HL-60 (cell line): ENCODE measurements at regions not wholly inside any gene's neighbourhood (a gene's known extent, or its start where the extent isn't known, plus 50 kb on each side); places are given as distances from the start of the nearest gene placed in this dataset.

Experiments used
- DNase-seq, 2 experiments: peaks; one replicate each; pipeline ENCODE4 v3.0.0-alpha.2; 2010 to 2020; ENCODE audit warnings: low read depth in 1 of 2, low spot score in 1 of 2
- H3K27ac ChIP-seq: fragments of 250-450 bp; sonication (Bioruptor Pico); replicated peaks from 2 replicates; pipeline ENCODE4 v1.5.1; 2020; ENCODE audit warnings: mild to moderate bottlenecking, moderate library complexity
- H3K27me3 ChIP-seq: fragments of 250-450 bp; sonication (Bioruptor Pico); 2 replicates; pipeline ENCODE4 v1.5.1; 2021; ENCODE audit warnings: mild to moderate bottlenecking, moderate library complexity; ENCODE audit not compliant: insufficient read depth, poor library complexity, severe bottlenecking
- H3K4me3 ChIP-seq: replicated peaks from 2 replicates; pipeline ENCODE4 v1.5.1; 2011; ENCODE audit warnings: mild to moderate bottlenecking, control low read depth, low read length; ENCODE audit not compliant: insufficient read depth
- GABPA ChIP-seq: IDR thresholded peaks from 2 replicates; pipeline ENCODE4 v1.6.1; 2012; ENCODE audit warnings: low read depth
- POLR2AphosphoS5 ChIP-seq: IDR thresholded peaks from 2 replicates; pipeline ENCODE4 v1.6.1; 2012; ENCODE audit warnings: low read depth
- SPI1 ChIP-seq: IDR thresholded peaks from 2 replicates; pipeline ENCODE4 v1.6.1; 2012; ENCODE audit warnings: low read depth, mild to moderate bottlenecking, borderline replicate concordance
- TF ChIP-seq, protein P1 (sequence below): IDR thresholded peaks from one replicate; pipeline ENCODE4 v1.5.1; 2011; ENCODE audit warnings: low read length, control low read depth, inconsistent platforms; ENCODE audit not compliant: insufficient read depth
- TF ChIP-seq, protein P2 (sequence below): IDR thresholded peaks from 2 replicates; pipeline ENCODE4 v1.6.1; 2012; ENCODE audit warnings: low read depth; ENCODE audit not compliant: insufficient replicate concordance

- H3K4me3 ChIP-seq: no peak overlapping the region
- TF ChIP-seq, protein P1, sequence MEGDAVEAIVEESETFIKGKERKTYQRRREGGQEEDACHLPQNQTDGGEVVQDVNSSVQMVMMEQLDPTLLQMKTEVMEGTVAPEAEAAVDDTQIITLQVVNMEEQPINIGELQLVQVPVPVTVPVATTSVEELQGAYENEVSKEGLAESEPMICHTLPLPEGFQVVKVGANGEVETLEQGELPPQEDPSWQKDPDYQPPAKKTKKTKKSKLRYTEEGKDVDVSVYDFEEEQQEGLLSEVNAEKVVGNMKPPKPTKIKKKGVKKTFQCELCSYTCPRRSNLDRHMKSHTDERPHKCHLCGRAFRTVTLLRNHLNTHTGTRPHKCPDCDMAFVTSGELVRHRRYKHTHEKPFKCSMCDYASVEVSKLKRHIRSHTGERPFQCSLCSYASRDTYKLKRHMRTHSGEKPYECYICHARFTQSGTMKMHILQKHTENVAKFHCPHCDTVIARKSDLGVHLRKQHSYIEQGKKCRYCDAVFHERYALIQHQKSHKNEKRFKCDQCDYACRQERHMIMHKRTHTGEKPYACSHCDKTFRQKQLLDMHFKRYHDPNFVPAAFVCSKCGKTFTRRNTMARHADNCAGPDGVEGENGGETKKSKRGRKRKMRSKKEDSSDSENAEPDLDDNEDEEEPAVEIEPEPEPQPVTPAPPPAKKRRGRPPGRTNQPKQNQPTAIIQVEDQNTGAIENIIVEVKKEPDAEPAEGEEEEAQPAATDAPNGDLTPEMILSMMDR: no peak
- no peak for TF ChIP-seq GABPA
- no peak overlapping the region for H3K27ac ChIP-seq
- H3K27me3 ChIP-seq: peaks cover 4% of the 10 kb centered on the region
- no peak for DNase-seq
These were observed 631.7 kb upstream of the CADM1 start for GRCh38 chr11:116135891-116136290.

DNA sequence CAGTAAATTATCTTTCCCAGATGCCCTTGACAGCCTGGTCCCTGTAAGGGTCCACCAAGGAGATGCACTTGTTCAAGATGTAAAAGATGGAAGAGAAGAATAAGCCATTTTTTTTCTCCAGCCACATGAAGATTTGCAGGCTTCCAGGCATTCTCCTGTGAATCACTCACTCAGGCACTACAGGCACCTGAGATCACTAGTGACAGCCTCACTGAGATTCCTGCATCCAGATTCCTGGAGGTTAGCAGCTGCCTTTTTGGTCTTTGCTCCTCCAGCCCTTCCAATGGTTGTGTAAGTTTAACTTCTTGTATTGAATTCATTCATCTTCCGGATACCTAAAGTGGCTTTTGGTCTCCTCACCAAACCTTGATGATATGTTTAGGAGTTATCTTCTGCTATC lies 630.2 kb upstream of the CADM1 start:
- no peak overlapping the region for H3K4me3 ChIP-seq
- no peak for DNase-seq
- H3K27me3 ChIP-seq: peaks cover 4% of the 10 kb centered on the region
- H3K27ac ChIP-seq: no peak overlapping the region
- no peak for TF ChIP-seq POLR2AphosphoS5
- TF ChIP-seq, protein P1: no peak

DNA sequence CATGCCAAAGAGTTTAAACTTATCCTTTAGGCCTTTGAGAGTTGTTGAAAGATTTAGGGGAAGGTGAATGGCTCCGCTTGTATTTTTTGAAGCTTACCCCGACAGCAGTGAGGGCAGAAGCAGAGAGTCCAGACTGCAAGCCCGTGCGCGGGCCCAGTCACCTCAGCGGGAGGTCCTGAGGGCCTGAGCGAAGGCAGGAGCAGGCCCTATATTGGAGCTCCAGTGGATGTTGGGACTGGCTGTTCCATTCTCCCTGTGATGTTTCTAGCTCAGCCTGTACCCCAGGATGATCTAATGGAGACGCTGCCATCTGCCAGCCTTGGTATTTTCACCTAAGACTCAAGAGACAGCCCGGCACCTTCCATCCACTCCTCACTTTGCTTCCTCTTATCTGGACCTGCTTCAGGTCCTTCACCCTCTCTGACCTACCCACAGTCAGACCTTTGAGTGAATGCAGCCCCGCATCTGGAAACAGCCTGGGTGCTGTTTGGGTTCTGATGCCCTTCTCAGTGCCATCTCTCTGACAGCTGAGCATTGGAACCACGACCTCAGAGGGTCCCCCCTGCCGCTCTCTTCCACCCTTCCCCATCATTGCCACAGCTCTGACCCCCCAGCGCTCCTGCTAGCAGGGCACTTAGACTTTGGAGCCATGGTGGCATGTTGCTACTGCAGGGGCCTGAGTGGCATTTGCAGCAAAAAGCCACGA lies 628.2 kb upstream of the CADM1 start:
- Histone ChIP-seq H3K27me3 (peaks cover 1% of the 10 kb centered on the region), H3K27ac (no peak overlapping the region), H3K4me3 (no peak overlapping the region)
- TF ChIP-seq, protein P1: no peak
- TF ChIP-seq, protein P2, sequence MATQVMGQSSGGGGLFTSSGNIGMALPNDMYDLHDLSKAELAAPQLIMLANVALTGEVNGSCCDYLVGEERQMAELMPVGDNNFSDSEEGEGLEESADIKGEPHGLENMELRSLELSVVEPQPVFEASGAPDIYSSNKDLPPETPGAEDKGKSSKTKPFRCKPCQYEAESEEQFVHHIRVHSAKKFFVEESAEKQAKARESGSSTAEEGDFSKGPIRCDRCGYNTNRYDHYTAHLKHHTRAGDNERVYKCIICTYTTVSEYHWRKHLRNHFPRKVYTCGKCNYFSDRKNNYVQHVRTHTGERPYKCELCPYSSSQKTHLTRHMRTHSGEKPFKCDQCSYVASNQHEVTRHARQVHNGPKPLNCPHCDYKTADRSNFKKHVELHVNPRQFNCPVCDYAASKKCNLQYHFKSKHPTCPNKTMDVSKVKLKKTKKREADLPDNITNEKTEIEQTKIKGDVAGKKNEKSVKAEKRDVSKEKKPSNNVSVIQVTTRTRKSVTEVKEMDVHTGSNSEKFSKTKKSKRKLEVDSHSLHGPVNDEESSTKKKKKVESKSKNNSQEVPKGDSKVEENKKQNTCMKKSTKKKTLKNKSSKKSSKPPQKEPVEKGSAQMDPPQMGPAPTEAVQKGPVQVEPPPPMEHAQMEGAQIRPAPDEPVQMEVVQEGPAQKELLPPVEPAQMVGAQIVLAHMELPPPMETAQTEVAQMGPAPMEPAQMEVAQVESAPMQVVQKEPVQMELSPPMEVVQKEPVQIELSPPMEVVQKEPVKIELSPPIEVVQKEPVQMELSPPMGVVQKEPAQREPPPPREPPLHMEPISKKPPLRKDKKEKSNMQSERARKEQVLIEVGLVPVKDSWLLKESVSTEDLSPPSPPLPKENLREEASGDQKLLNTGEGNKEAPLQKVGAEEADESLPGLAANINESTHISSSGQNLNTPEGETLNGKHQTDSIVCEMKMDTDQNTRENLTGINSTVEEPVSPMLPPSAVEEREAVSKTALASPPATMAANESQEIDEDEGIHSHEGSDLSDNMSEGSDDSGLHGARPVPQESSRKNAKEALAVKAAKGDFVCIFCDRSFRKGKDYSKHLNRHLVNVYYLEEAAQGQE: no peak
- no peak for TF ChIP-seq SPI1
- no peak for DNase-seq

GRCh38 chr11:116130122-116130521 lies 625.9 kb upstream of the CADM1 start:
- Histone ChIP-seq H3K27me3 (no peaks in the 10 kb centered on the region), H3K4me3 (no peak overlapping the region), H3K27ac (no peak overlapping the region)
- TF ChIP-seq, protein P2: no peak
- TF ChIP-seq GABPA (no peak), SPI1 (no peak), POLR2AphosphoS5 (no peak)
- TF ChIP-seq, protein P1: no peak
- no peak for DNase-seq
